ENCODE measurements at regions not wholly inside any gene's neighbourhood (a gene's known extent, or its start where the extent isn't known, plus 50 kb on each side); places are given as distances from the start of the nearest gene placed in this dataset.

DNA sequence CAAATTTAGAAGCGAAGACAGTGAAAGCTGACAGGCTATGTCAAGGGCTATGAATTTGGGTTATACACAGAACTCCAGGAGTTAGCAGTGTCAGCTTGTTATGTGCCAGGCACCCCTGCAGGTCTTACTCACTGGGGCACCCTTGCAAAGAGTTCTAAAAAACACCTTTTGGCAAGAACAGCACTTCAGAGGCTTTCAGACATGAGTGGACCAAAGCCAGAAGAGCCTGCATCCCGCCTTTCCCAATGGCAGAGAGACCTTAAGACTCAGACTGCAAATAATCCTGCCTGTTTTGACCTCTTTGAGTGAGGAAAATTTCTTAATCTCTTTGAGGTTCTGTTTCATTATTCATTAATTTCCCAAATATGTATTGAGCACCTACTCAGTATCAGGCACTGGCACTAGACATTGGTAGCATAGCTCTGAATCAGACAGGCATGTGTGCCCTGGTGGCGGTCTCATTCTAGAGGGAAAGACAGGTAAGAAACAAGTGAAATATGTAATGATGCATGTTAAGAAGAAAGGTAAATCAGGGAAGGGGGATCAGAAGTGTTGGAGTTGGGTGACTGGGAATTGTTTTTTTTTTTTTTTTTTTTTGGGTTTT is 280.0 kb downstream of the KBTBD8 start:
- no peak for DNase-seq (ENCODE audit: low read depth in 3 of 3, low spot score in 2 of 3)

DNA sequence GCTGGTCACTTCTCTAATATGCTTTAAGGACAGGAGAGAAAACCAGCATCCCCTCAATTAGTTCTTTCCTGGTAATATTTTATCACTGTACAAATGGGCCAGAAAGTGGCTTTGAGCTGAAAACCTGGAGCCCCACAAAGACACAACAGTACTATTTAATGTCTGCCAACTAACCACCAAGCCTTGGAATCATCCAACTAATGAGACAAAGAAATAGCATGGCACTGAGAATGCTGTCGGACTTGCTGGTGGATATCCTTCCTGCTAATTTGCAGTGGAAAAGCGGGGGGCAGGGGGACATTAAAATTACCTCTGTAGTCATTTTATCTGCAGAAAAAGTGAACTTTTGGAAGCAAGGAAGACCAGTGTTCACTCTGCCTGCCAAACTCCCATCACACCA is 288.5 kb downstream of the KBTBD8 start:
- DNase-seq (ENCODE audit: low read depth in 3 of 3, low spot score in 2 of 3) = no peak

DNA sequence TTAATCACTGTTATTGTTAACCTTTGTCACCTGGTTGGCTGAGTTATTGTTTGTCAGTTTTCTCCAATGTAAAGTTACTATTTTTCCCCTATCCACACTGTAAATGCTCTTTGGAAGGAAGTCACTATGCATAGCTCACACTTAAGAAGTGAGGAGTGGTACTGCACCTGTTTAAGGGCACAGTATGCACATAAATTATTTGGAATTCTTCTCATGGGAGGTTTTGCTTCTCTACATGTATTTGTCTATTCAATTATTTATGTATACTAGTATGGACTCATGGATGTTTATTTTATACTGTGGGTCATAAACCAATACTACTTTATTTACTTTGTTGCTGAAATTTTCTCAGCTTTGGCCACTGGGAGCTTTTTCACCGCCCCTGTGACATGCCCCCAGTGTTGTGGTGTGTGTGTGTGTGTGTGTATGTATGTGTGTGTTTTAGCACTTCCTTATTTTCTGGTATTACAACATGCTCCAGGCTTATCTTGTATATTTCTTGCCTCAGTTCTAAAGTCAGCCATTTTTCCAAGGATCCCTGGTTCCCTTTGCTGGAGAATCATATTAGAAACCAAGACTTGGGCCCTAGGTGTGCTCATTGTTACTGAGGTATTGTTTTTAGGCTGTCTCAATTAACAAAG is 290.5 kb downstream of the KBTBD8 start:
- DNase-seq (ENCODE audit: low read depth in 3 of 3, low spot score in 2 of 3) = no peak

- no peak for DNase-seq (ENCODE audit: low read depth in 3 of 3, low spot score in 2 of 3)
These were observed 291.5 kb downstream of the KBTBD8 start for GRCh38 chr3:67289626-67290025.

DNA sequence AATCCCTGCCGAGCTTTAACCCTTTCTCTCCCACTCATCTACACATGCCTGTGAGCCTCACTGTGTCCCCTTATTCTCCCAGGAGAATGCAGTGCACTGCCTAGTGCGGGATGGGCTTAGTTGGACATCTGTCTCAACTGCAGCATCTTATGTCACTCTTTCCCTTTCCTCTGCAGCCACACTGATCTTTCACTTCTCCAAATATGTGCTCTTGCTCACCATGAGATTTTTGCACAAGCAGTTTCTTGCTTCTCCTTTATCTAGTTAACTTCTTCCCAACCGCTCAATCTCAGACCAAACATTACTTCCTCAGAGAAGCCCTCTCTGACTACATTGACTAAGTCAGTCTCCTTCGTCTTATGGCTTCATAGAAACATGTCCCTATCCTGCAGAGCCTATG is 292.3 kb downstream of the KBTBD8 start:
- no peak for DNase-seq (ENCODE audit: low read depth in 3 of 3, low spot score in 2 of 3)

DNA sequence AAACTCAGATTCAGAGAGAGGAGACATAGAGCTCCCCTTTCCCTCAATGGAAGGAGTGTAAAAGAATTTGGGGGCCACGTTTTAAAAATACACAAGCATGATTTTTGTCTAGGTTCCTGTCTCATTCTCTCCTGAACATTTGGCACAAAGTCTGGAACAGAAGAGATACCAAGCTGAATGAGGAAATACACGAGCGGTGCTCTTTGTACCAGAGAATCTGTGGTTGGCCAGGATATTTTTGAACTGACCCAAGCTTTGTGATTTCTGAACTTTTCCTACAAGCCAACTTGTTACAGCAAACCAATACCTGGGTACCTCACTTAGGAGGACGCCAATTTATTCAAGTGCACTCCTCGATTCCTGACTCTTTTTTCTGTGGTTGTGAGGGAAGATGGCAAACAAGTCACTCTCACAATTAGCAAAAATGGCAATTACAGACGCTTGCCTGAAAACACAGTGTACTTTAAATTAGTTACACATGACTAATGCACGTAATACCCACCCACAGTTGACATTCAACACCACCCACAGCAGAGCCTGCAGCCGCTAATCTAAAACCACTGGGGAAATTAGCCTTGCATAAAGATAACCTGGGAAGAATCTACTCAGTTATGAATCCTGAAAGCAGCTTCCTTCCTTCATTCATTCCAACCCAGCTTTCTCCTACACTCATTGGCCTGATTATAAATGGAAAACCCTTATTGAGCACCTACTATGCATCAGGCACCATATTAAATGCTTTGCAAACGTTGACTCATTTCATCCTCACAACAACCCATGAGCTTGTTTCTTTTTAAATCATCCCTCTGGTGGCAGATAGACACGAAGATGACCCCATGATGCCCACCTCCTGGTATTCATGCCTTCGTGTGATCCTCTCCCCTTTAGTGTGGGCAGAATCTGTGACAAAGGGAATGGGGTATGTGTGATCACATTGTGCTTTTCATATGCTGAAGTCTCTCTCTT is 293.5 kb downstream of the KBTBD8 start:
- no peak for DNase-seq (ENCODE audit: low read depth in 3 of 3, low spot score in 2 of 3)

- DNase-seq (ENCODE audit: low read depth in 3 of 3, low spot score in 2 of 3) = no peak
These were observed 294.4 kb downstream of the KBTBD8 start for GRCh38 chr3:67292356-67293121.

- DNase-seq (ENCODE audit: low read depth in 3 of 3, low spot score in 2 of 3) = no peak
These were observed 296.2 kb downstream of the KBTBD8 start for GRCh38 chr3:67294341-67294740.

GRCh38 chr3:67296039-67296892 is 298.2 kb downstream of the KBTBD8 start:
- no peak for DNase-seq (ENCODE audit: low read depth in 3 of 3, low spot score in 2 of 3)

- DNase-seq (ENCODE audit: low read depth in 3 of 3, low spot score in 2 of 3) = no peak
These were observed 299.8 kb downstream of the KBTBD8 start for GRCh38 chr3:67297715-67298475.

DNA sequence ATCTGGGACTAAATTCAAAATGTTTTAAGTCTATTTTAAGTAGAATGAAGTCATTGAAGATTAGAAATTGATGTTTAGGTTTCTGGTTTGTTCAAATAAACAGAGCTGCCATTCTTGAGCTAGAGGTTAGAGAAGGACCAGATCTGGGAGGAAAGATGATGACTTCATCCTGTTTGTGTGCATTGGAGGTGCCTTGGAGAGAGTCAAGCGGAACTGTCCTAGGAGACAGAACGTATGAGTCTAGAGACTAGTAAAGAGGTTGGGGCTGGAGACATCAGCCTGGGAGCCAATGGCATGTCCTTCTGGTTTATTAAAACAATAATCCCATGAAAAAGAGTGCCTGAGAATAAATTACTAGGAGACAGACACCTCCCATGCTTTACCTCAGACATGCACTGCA is 303.4 kb downstream of the KBTBD8 start:
- no peak for DNase-seq (ENCODE audit: low read depth in 3 of 3, low spot score in 2 of 3)

- DNase-seq (ENCODE audit: low read depth in 3 of 3, low spot score in 2 of 3) = no peak
These were observed 304.4 kb downstream of the KBTBD8 start for GRCh38 chr3:67302489-67302888.

DNA sequence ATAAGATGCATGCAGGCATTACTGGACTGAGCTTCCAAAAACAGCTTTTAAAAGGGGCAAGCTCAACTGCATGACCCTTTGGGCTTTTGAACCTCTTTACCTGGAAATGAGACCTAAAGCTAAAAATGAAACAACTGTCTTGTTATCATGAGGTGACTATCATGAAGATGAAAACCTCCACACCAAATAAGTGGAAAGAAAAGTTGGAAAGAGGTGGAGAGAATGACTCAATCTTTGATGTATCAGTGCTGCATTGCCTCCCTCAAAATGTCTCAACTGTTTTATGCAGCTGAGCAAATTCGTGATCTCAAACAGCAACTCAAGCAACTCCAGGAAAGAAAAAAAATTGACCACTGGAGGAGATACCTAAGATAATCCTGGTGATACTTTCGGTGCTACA is 307.1 kb downstream of the KBTBD8 start:
- DNase-seq (ENCODE audit: low read depth in 3 of 3, low spot score in 2 of 3) = no peak

GRCh38 chr3:67305922-67306321 is 307.8 kb downstream of the KBTBD8 start:
- no peak for DNase-seq (ENCODE audit: low read depth in 3 of 3, low spot score in 2 of 3)

GRCh38 chr3:67311440-67311839 is 313.3 kb downstream of the KBTBD8 start:
- DNase-seq (ENCODE audit: low read depth in 3 of 3, low spot score in 2 of 3) = no peak

DNA sequence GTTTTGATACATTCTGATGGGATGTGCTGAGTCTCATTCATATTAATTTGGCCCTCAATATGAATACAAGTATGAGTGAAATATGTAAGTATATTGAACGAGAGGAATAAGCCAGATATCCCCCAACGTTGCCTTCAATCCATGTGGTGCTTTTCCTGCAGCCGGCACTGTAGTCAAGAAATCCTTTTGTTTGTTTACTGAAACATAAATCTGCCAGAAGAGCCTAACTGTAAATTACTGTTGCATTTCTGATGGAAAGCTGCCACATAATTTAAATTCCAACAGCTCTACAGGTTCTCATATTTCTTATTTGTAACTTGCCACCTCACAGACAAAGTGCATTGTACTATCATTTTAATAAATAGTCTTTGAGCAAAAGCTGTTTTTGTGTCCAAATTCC is 314.0 kb downstream of the KBTBD8 start:
- DNase-seq (ENCODE audit: low read depth in 3 of 3, low spot score in 2 of 3) = no peak

DNA sequence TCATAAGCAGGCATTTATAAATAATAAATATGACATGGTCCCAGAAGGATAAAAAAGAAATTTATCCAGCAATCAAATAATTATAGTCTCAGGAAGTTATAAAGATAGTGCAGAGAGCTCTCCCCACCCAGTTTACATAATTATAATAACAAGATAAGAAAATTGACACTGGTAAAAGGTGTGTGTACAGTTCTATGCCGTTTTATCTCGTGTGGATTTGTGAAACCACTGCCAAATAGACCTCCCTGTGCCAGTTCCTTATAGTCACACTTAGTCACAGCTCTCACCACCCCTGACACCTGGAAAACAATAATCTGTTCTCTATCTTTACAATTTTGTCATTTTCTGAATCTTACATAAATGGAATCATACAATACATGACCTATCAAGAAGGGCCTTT is 320.1 kb downstream of the KBTBD8 start:
- DNase-seq (ENCODE audit: low read depth in 3 of 3, low spot score in 2 of 3) = no peak

DNA sequence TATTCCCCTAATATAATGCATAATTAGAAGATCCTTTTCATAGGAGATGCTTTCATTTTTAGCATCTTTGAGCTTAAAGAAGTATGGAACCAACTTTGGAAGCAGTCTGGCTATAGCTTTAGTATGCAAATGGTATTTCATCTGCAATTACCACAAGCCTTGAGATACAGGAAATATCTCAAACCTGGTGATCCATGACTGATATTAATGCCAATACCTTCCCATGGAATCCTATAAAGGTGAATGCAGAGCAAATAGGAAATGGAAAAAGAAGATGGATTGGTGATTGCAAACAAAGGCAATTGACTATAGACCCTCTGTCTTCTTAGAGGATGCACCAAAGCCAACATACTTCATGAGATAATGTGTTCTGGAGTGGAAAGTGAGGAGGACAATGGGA is 326.4 kb downstream of the KBTBD8 start:
- DNase-seq (ENCODE audit: low read depth in 3 of 3, low spot score in 2 of 3) = no peak
